H1 (cell line): ENCODE measurements at regions not wholly inside any gene's neighbourhood (a gene's known extent, or its start where the extent isn't known, plus 50 kb on each side); places are given as distances from the start of the nearest gene placed in this dataset.

Experiments
- CTCF ChIA-PET: fragments of 300-600 bp; sonication (Branson Sonifier 250); formaldehyde crosslinking; loops from one replicate; lab custom pipeline; 2021; ENCODE audit not compliant: partially characterized antibody; lab: Charles Lee
- POLR2A ChIA-PET: fragments of 300-600 bp; sonication (Branson Sonifier 250); formaldehyde crosslinking; loops from one replicate; lab custom pipeline; 2021; ENCODE audit warnings: inconsistent platforms; ENCODE audit not compliant: partially characterized antibody; lab: Charles Lee
- DNase-seq, 2 experiments: peaks; one replicate each; pipeline versions ENCODE4 v3.0.0 to v3.0.0-alpha.2; 2010 to 2022; ENCODE audit warnings: low spot score in 2 of 2, low read depth in 1 of 2, mixed read lengths in 1 of 2
- FAIRE-seq: peaks from 2 replicates; lab custom pipeline; 2011; peaks lifted over from hg19 to GRCh38; lab: Jason Lieb, UNC
- H2AFZ ChIP-seq: 2 replicates; pipeline ENCODE4 v1.8.1; 2012; ENCODE audit warnings: low read length, inconsistent platforms
- H2AK5ac ChIP-seq: 2 replicates; pipeline ENCODE4 v1.6.1; 2013; ENCODE audit warnings: low read depth, low read length
- H2BK120ac ChIP-seq: replicated peaks from 2 replicates; pipeline ENCODE3; 2013; ENCODE audit warnings: low read depth, low read length, inconsistent platforms
- H2BK12ac ChIP-seq: 2 replicates; pipeline ENCODE4 v1.6.1; 2013; ENCODE audit warnings: low read depth, low read length
- H2BK15ac ChIP-seq: 2 replicates; pipeline ENCODE4 v1.6.1; 2013; ENCODE audit warnings: low read length
- H2BK20ac ChIP-seq: 2 replicates; pipeline ENCODE4 v1.6.1; 2013; ENCODE audit warnings: low read length
- H2BK5ac ChIP-seq: 2 replicates; pipeline ENCODE4 v1.6.1; 2013; ENCODE audit warnings: low read depth, low read length
- H3K14ac ChIP-seq: 2 replicates; pipeline ENCODE4 v1.6.1; 2013; ENCODE audit warnings: inconsistent platforms; ENCODE audit not compliant: insufficient read length
- H3K18ac ChIP-seq: 2 replicates; pipeline ENCODE4 v1.6.1; 2013; ENCODE audit warnings: low read length; ENCODE audit errors: extremely low read depth
- H3K23ac ChIP-seq: 2 replicates; pipeline ENCODE4 v1.6.1; 2013; ENCODE audit warnings: inconsistent platforms; ENCODE audit not compliant: insufficient read length
- H3K23me2 ChIP-seq: 2 replicates; pipeline ENCODE4 v1.6.1; 2013; ENCODE audit warnings: low read depth, low read length
- H3K27ac ChIP-seq: 2 replicates; pipeline ENCODE4 v1.6.1; 2011; ENCODE audit warnings: low read depth, low read length, inconsistent platforms
- H3K27me3 ChIP-seq, 4 experiments: replicated peaks in 1 of 4; 1 replicate in 1 of 4; 2 replicates in 3 of 4; pipeline versions ENCODE4 v1.6.1 to v1.8.1; 2011 to 2013; ENCODE audit warnings: low read length in 3 of 4, mild to moderate bottlenecking in 3 of 4, inconsistent platforms in 2 of 4, mixed read lengths in 2 of 4, moderate library complexity in 1 of 4; ENCODE audit not compliant: control insufficient read depth in 3 of 4, insufficient read depth in 3 of 4; ENCODE audit errors: extremely low read depth in 1 of 4
- H3K36me3 ChIP-seq, 4 experiments: 2 replicates each; pipeline versions ENCODE4 v1.6.1 to v1.8.1; 2011 to 2013; ENCODE audit warnings: mild to moderate bottlenecking in 4 of 4, low read length in 3 of 4, moderate library complexity in 2 of 4, control low read depth in 1 of 4, inconsistent platforms in 1 of 4; ENCODE audit not compliant: insufficient read depth in 4 of 4, control insufficient read depth in 2 of 4
- H3K4ac ChIP-seq: replicated peaks from 2 replicates; pipeline ENCODE3; 2013; ENCODE audit warnings: low read length, low read depth, mixed read lengths, inconsistent platforms; ENCODE audit not compliant: insufficient read length
- H3K4me1 ChIP-seq, 4 experiments: replicated peaks in 1 of 4; 1 replicate in 1 of 4; 2 replicates in 3 of 4; pipeline versions ENCODE4 v1.6.1 to v1.8.1; 2011 to 2013; ENCODE audit warnings: low read length in 3 of 4, inconsistent platforms in 2 of 4, mixed read lengths in 1 of 4; ENCODE audit not compliant: insufficient read depth in 4 of 4, control insufficient read depth in 3 of 4
- H3K4me2 ChIP-seq, 2 experiments: 2 replicates each; pipeline versions ENCODE4 v1.6.1 to v1.8.1; 2011 to 2013; ENCODE audit warnings: low read depth in 2 of 2, low read length in 2 of 2, control low read depth in 1 of 2, inconsistent platforms in 1 of 2, mild to moderate bottlenecking in 1 of 2; ENCODE audit not compliant: insufficient read depth in 1 of 2
- H3K4me3 ChIP-seq, 4 experiments: fragments of 200-600, 300-600 bp in 1 of 4; sonication (generic), shearing (Covaris generic), sonication (Bioruptor Twin) in 1 of 4; 2 replicates each; pipeline versions ENCODE4 v1.5.1 to v1.8.1; 2011 to 2016; ENCODE audit warnings: low read length in 4 of 4, low read depth in 3 of 4, control low read depth in 2 of 4, inconsistent platforms in 2 of 4, mild to moderate bottlenecking in 2 of 4, mixed read lengths in 1 of 4, moderate library complexity in 1 of 4; ENCODE audit not compliant: insufficient read depth in 2 of 4; ENCODE audit errors: extremely low read depth in 1 of 4
- H3K56ac ChIP-seq: replicated peaks from 2 replicates; pipeline ENCODE3; 2013; ENCODE audit warnings: low read depth, mild to moderate bottlenecking, mixed read lengths, low read length, inconsistent platforms; ENCODE audit not compliant: insufficient read length
- H3K79me1 ChIP-seq: 2 replicates; pipeline ENCODE4 v1.6.1; 2013; ENCODE audit warnings: low read depth, low read length, control low read depth
- H3K79me2 ChIP-seq, 2 experiments: 2 replicates each; pipeline versions ENCODE4 v1.6.1 to v1.8.1; 2012 to 2013; ENCODE audit warnings: low read length in 2 of 2, mild to moderate bottlenecking in 2 of 2, inconsistent platforms in 1 of 2; ENCODE audit not compliant: insufficient read depth in 2 of 2, control insufficient read depth in 1 of 2
- H3K9ac ChIP-seq, 4 experiments: replicated peaks in 1 of 4; 1 replicate in 1 of 4; 2 replicates in 3 of 4; pipeline versions ENCODE4 v1.6.1 to v1.8.1; 2011 to 2013; ENCODE audit warnings: low read depth in 3 of 4, low read length in 3 of 4, control low read depth in 2 of 4, mild to moderate bottlenecking in 2 of 4, moderate library complexity in 2 of 4, inconsistent platforms in 1 of 4; ENCODE audit errors: extremely low read depth in 1 of 4
- H3K9me3 ChIP-seq, 2 experiments: 2 replicates each; pipeline versions ENCODE4 v1.6.1 to v1.8.1; 2012 to 2013; ENCODE audit warnings: mild to moderate bottlenecking in 2 of 2, moderate library complexity in 2 of 2, control low read depth in 1 of 2, inconsistent platforms in 1 of 2, low read depth in 1 of 2, low read length in 1 of 2, mixed read lengths in 1 of 2; ENCODE audit not compliant: insufficient read depth in 2 of 2
- H4K20me1 ChIP-seq, 2 experiments: replicated peaks in 1 of 2; 2 replicates each; pipeline versions ENCODE3 to v1.8.1; 2011 to 2013; ENCODE audit warnings: inconsistent platforms in 2 of 2, low read length in 2 of 2, mild to moderate bottlenecking in 1 of 2; ENCODE audit not compliant: insufficient read depth in 2 of 2, control insufficient read depth in 1 of 2
- H4K5ac ChIP-seq: 2 replicates; pipeline ENCODE4 v1.6.1; 2013; ENCODE audit warnings: low read length, low read depth, mixed read lengths, inconsistent platforms; ENCODE audit not compliant: insufficient read length
- H4K8ac ChIP-seq: 2 replicates; pipeline ENCODE4 v1.8.0; 2013; ENCODE audit warnings: mild to moderate bottlenecking, moderate library complexity, low read length, inconsistent platforms; ENCODE audit not compliant: insufficient read depth; ENCODE audit errors: extremely low read depth
- H4K91ac ChIP-seq: replicated peaks from 2 replicates; pipeline ENCODE3; 2013; ENCODE audit warnings: low read length, mixed read lengths, inconsistent platforms; ENCODE audit not compliant: insufficient read length
- ASH2L ChIP-seq: fragments of 200-600, 300-600 bp; sonication (generic); IDR thresholded peaks from one replicate; pipeline ENCODE4 v1.7.1; 2017; ENCODE audit warnings: low read length
- BCL11A ChIP-seq, 2 experiments: IDR thresholded peaks; one replicate each; pipeline ENCODE4 v1.6.1; 2011; ENCODE audit warnings: low read depth in 2 of 2, low read length in 2 of 2, mild to moderate bottlenecking in 2 of 2
- BRCA1 ChIP-seq: IDR thresholded peaks from 2 replicates; pipeline ENCODE4 v1.6.1; 2012; ENCODE audit warnings: low read depth, low read length, improper control_type of control experiment
- CHD2 ChIP-seq: IDR thresholded peaks from 2 replicates; pipeline ENCODE4 v1.6.1; 2012; ENCODE audit warnings: low read length, improper control_type of control experiment
- EGR1 ChIP-seq: IDR thresholded peaks from 2 replicates; pipeline ENCODE4 v1.6.1; 2011; ENCODE audit warnings: low read depth, low read length, borderline replicate concordance
- JUND ChIP-seq: IDR thresholded peaks from 2 replicates; pipeline ENCODE4 v1.6.1; 2011; ENCODE audit warnings: mild to moderate bottlenecking, improper control_type of control experiment, low read length
- MAFK ChIP-seq: IDR thresholded peaks from 2 replicates; pipeline ENCODE4 v1.6.1; 2012; ENCODE audit warnings: low read depth, mild to moderate bottlenecking, improper control_type of control experiment, low read length
- POU5F1 ChIP-seq: IDR thresholded peaks from 2 replicates; pipeline ENCODE4 v1.6.1; 2011; ENCODE audit warnings: low read depth, mild to moderate bottlenecking, low read length, moderate library complexity
- SAP30 ChIP-seq: fragments of 300-600 bp; sonication (generic); IDR thresholded peaks from 2 replicates; pipeline ENCODE4 v1.7.1; 2012; ENCODE audit warnings: low read length, moderate library complexity, mild to moderate bottlenecking, inconsistent platforms; ENCODE audit not compliant: insufficient read depth, insufficient replicate concordance
- WGBS, 2 experiments: shearing (Covaris generic) in 1 of 2; methylation state at CpG; one replicate each; pipeline versions ENCODE4 v1.1.6 to v1.1.7; 2013 to 2015; ENCODE audit warnings: low lambda C conversion rate in 2 of 2, mixed read lengths in 2 of 2, inconsistent platforms in 1 of 2, low coverage in 1 of 2, missing lambda C conversion rate in 1 of 2; ENCODE audit not compliant: insufficient replicate concordance in 2 of 2, insufficient coverage in 1 of 2, insufficient read length in 1 of 2; ENCODE audit errors: extremely low coverage in 1 of 2, missing lambda C conversion rate in 1 of 2; 5-methylcytosine and 5-hydroxymethylcytosine counted together

- H3K4ac ChIP-seq = no peak overlapping the region
- no peak overlapping the region for H3K9ac ChIP-seq
- H4K5ac ChIP-seq = no peak overlapping the region
- H3K36me3 ChIP-seq = no peaks in the 10 kb centered on the region
- H2BK20ac ChIP-seq = no peak overlapping the region
- CTCF ChIA-PET = interaction anchor here (1.2 to 1.4 kb wide), 2 partner anchors 9 to 52 kb away, joined by 3 to 4 read pairs; no protein-coding TSS in a partner anchor
- no peak overlapping the region for H3K23ac ChIP-seq
- no peak overlapping the region for H2AFZ ChIP-seq
- no peaks in the 10 kb centered on the region for H3K27me3 ChIP-seq
- H3K23me2 ChIP-seq = no peaks in the 10 kb centered on the region
- H2BK5ac ChIP-seq = no peak overlapping the region
- H4K20me1 ChIP-seq = no peaks in the 10 kb centered on the region
- H3K4me2 ChIP-seq = no peak overlapping the region
- H3K4me1 ChIP-seq = no peaks in the 10 kb centered on the region
- H2AK5ac ChIP-seq = no peak overlapping the region
- no peaks in the 10 kb centered on the region for H3K79me1 ChIP-seq
- no peak for FAIRE-seq
- WGBS, 2 experiments = 84% methylated on average over 2 of the region's 2 CpGs; no CpG with 5 or more reads in 1 of the 2 experiments
- POLR2A ChIA-PET = no interaction called here
- H2BK12ac ChIP-seq = no peak overlapping the region
- no peak overlapping the region for H4K91ac ChIP-seq
- no peak overlapping the region for H3K27ac ChIP-seq
- no peak overlapping the region for H3K56ac ChIP-seq
- DNase-seq = no peak
- H2BK15ac ChIP-seq = no peak overlapping the region
- no peaks in the 10 kb centered on the region for H3K9me3 ChIP-seq
- no peak for TF ChIP-seq JUND
- TF ChIP-seq CHD2 = no peak
- no peak for TF ChIP-seq BCL11A (IDR thresholded peaks at IDR 0.05; ENCODE audit: low read depth in 2 of 2, low read length in 2 of 2)
- no peak for TF ChIP-seq ASH2L
- no peak for TF ChIP-seq EGR1
- TF ChIP-seq SAP30 = no peak
- TF ChIP-seq MAFK = no peak
- TF ChIP-seq BRCA1 = no peak
- no peak for TF ChIP-seq POU5F1
- TF ChIP-seq, all 59 proteins: peak for 0
- no peaks in the 10 kb centered on the region for H3K79me2 ChIP-seq
- H3K4me3 ChIP-seq = no peak overlapping the region
- no peak overlapping the region for H3K14ac ChIP-seq
- no peak overlapping the region for H2BK120ac ChIP-seq
- H3K18ac ChIP-seq = no peak overlapping the region
- no peak overlapping the region for H4K8ac ChIP-seq
Measured at GRCh38 chr1:198838022-198838342, 199.1 kb downstream of the PTPRC start.
